Lower leg skin (tissue), 4 donors: ENCODE measurements at regions not wholly inside any gene's neighbourhood (a gene's known extent, or its start where the extent isn't known, plus 50 kb on each side); places are given as distances from the start of the nearest gene placed in this dataset.

Source experiments
- DNase-seq, 2 donors: peaks; one replicate each; pipeline ENCODE4 v3.0.0-alpha.2; 2019; ENCODE audit warnings: low spot score in 2 of 2
- H3K4me3 ChIP-seq: fragments of 200-600 bp; sonication (generic); 2 replicates; pipeline ENCODE4 v1.5.1; 2017; ENCODE audit warnings: mild to moderate bottlenecking, low read depth; ENCODE audit not compliant: poor library complexity, severe bottlenecking
- POLR2A ChIP-seq, 2 donors: fragments of 450-650 bp; IDR thresholded peaks; one replicate each; pipeline ENCODE4 v1.6.1; 2016 to 2017; ENCODE audit warnings: antibody characterized with exemption in 2 of 2, mild to moderate bottlenecking in 1 of 2, moderate library complexity in 1 of 2
- WGBS, 2 donors: methylation state at CpG; one replicate each; pipeline ENCODE4 v1.1.5; 2018; 5-methylcytosine and 5-hydroxymethylcytosine counted together
- intact Hi-C: fragments of 100-400 bp; cut with DNase I; formaldehyde crosslinking; loops from one replicate; pipeline ENCODE4 v1.15.0; 2023; ENCODE audit warnings: low total_unique reads
- TF ChIP-seq, protein P1 (sequence below), 3 donors: fragments of 450-650 bp; IDR thresholded peaks; one replicate each; pipeline ENCODE4 v1.5.1; 2016; ENCODE audit warnings: antibody characterized with exemption in 3 of 3, mild to moderate bottlenecking in 3 of 3, moderate library complexity in 2 of 3

DNA sequence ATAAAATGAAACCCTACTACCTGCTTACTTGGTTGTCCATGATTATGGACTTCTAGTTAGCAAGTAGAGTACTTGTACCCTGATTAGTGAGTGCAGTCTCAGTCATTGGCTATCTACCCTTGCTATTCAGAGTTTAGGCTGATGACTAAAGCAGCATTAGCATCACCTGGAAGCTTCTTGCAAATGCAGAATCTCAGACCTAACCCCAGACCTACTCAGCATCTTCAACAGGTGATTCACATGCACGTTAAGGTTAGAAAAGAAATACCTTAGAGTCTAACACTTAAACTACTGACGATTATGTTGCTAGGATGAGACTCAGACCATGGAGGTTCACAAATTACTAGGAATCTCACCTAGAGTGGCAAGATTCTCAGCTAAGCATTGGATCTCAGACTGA lies 399.9 kb upstream of the FANCL start:
- no peak overlapping the region for H3K4me3 ChIP-seq
- 78 to 79% methylated on average over 2 of the region's 2 CpGs for WGBS, 2 donors
- TF ChIP-seq, protein P1, sequence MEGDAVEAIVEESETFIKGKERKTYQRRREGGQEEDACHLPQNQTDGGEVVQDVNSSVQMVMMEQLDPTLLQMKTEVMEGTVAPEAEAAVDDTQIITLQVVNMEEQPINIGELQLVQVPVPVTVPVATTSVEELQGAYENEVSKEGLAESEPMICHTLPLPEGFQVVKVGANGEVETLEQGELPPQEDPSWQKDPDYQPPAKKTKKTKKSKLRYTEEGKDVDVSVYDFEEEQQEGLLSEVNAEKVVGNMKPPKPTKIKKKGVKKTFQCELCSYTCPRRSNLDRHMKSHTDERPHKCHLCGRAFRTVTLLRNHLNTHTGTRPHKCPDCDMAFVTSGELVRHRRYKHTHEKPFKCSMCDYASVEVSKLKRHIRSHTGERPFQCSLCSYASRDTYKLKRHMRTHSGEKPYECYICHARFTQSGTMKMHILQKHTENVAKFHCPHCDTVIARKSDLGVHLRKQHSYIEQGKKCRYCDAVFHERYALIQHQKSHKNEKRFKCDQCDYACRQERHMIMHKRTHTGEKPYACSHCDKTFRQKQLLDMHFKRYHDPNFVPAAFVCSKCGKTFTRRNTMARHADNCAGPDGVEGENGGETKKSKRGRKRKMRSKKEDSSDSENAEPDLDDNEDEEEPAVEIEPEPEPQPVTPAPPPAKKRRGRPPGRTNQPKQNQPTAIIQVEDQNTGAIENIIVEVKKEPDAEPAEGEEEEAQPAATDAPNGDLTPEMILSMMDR (IDR thresholded peaks at IDR 0.05): no peak
- TF ChIP-seq POLR2A (IDR thresholded peaks at IDR 0.05): no peak
- intact Hi-C loops: no loop called here
- DNase-seq: no peak

DNA sequence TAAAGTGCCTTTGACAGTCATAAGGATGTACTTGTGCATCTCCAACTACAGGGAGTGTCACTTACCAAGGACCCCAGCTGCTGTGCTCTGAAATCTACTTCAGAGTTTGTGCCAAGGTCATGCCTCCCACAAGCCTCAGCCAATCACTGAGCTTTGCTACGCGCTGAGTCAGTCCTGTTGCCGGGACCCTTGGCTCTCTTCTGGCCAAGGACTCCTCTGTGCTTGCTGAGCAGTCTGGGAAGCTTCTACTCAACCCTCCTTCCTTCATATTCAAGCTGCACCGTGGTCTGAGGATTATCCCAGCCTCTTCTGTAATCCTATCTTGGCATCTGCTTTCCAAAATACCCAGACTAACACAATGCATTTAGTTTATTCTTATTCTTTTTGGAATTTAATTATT lies 398.9 kb upstream of the FANCL start:
- WGBS, 2 donors: 90 to 91% methylated on average over 4 of the region's 4 CpGs
- no peak for DNase-seq
- intact Hi-C loops: no loop called here
- TF ChIP-seq, protein P1 (IDR thresholded peaks at IDR 0.05): no peak
- TF ChIP-seq POLR2A (IDR thresholded peaks at IDR 0.05): no peak
- H3K4me3 ChIP-seq: no peak overlapping the region

DNA sequence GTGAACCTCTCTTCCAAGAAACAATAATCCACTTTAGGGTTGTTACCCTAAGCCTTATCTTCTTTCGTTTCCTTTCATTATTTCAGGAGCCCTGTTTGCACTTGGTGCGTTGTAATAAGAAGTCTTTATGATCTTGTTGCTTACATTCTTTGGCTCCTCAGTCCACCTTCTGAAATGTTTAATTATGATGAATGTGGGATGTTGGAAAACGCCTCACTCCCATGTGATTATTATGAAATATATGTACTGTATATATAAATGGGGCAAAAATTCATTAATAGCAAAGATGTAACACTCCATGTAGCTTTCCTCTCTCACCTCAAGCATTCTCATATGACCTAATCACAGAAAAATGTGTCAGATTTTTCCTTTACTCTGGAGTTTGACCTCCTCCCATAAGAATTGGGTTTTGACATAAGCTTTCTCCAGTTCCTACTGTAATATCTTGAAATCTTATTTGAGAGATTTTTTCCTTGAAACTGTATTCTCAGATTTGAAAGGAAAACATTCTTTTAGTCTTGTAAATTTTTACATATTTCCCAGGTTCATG lies 397.2 kb upstream of the FANCL start:
- no peak for TF ChIP-seq POLR2A (IDR thresholded peaks at IDR 0.05)
- TF ChIP-seq, protein P1 (IDR thresholded peaks at IDR 0.05): no peak
- WGBS, 2 donors: 40 to 60% methylated on average over 3 of the region's 3 CpGs
- H3K4me3 ChIP-seq: no peak overlapping the region
- DNase-seq: no peak
- intact Hi-C loops: no loop called here

DNA sequence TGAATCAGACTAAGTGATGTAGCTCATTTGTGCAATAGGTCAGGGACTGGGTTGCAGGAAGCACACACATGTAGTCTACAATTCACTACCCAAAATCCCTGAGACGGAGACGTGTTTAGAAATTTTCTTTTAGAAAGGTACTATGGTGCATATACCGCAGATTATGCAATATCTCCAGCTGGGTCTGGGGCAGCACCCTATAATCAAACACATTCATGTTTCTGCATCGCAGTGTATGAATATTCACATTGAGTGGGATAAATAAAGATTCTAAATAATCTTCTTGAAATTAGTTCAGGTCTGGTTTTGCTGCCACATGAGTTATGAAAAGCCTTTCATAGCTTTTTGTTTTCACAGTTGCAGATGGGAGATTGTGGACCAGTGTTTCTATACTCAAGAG lies 395.7 kb upstream of the FANCL start:
- no peak overlapping the region for H3K4me3 ChIP-seq
- TF ChIP-seq POLR2A (IDR thresholded peaks at IDR 0.05): no peak
- TF ChIP-seq, protein P1 (IDR thresholded peaks at IDR 0.05): no peak
- WGBS, 2 donors: 91 to 93% methylated on average over 4 of the region's 4 CpGs
- DNase-seq: no peak
- intact Hi-C loops: no loop called here

DNA sequence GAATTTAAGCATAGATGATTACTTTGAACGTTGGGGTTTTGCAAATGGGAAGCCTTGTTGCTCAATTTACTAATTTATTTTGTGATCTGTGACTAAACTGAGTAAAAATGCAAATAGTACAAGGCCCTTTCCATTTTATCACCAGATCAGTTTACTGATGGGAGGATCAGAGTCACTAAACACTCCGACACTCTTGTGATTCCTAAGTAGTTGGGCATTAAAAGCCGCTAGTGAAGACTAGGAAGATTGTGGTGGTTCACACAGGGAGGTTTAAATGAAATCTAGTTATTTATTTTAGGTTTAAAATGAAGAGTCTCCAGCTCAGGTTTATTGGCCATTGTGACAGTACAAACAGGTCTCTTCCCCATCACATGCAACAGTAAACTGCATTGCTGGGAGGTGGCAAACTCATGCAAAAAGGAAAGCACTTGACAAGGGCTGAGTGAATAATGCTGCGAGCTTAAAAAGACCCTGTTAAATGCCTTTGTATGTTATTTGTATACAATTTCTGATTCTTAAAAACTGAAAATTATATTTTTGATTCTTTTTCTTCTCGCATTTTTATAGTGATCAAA lies 394.8 kb upstream of the FANCL start:
- 85 to 90% methylated on average over 5 of the region's 5 CpGs for WGBS, 2 donors
- no peak for DNase-seq

More for the DNA sequence above, 394.8 kb upstream of the FANCL start:
- no peak overlapping the region for H3K4me3 ChIP-seq
- TF ChIP-seq, protein P1 (IDR thresholded peaks at IDR 0.05): no peak
- no peak for TF ChIP-seq POLR2A (IDR thresholded peaks at IDR 0.05)
- intact Hi-C loops: no loop called here
